IMR-90 (cell line): ENCODE measurements at regions not wholly inside any gene's neighbourhood (a gene's known extent, or its start where the extent isn't known, plus 50 kb on each side); places are given as distances from the start of the nearest gene placed in this dataset.

Experiments
- ATAC-seq: fragments of 200-7000 bp; cut with Tn5 transposase; 2 replicates; pipeline ENCODE4 v1.9.1; 2020; ENCODE audit warnings: low read depth, mild to moderate bottlenecking, moderate library complexity
- BruUV-seq: library from RNA; stranded (reverse); fragments of 400-500 nt; replicated peaks from 2 replicates; lab custom pipeline; 2021; lab: Mats Ljungman, UMichigan
- CTCF ChIA-PET: fragments of 300-600 bp; formaldehyde crosslinking; extraction: SDS; loops from one replicate; lab custom pipeline; 2021; ENCODE audit warnings: antibody characterized with exemption; lab: Yijun Ruan, JAX
- POLR2A ChIA-PET: fragments of 300-600 bp; sonication (Branson Sonifier 250); formaldehyde crosslinking; loops from one replicate; lab custom pipeline; 2022; ENCODE audit warnings: antibody characterized with exemption; ENCODE audit not compliant: unreplicated experiment; lab: Charles Lee
- DNase-seq: peaks from one replicate; pipeline ENCODE4 v3.0.0; 2013
- H2AFZ ChIP-seq: replicated peaks from 2 replicates; pipeline ENCODE3; 2013; ENCODE audit warnings: low read length, mild to moderate bottlenecking; ENCODE audit not compliant: poor library complexity
- H2AK5ac ChIP-seq: 2 replicates; pipeline ENCODE4 v1.6.1; 2013; ENCODE audit warnings: low read depth, low read length, inconsistent platforms
- H2AK9ac ChIP-seq: replicated peaks from 2 replicates; pipeline ENCODE3; 2013; ENCODE audit warnings: mild to moderate bottlenecking, low read depth, low read length, moderate library complexity; ENCODE audit not compliant: poor library complexity
- H2BK120ac ChIP-seq: 2 replicates; pipeline ENCODE4 v1.6.1; 2013; ENCODE audit warnings: low read depth, low read length, inconsistent platforms
- H2BK15ac ChIP-seq: 3 replicates; pipeline ENCODE4 v1.6.1; 2013; ENCODE audit warnings: low read depth, low read length, inconsistent platforms
- H2BK20ac ChIP-seq: 2 replicates; pipeline ENCODE4 v1.6.1; 2013; ENCODE audit warnings: low read depth, mild to moderate bottlenecking, inconsistent platforms, low read length, moderate library complexity
- H2BK5ac ChIP-seq: 2 replicates; pipeline ENCODE4 v1.6.1; 2013; ENCODE audit warnings: mild to moderate bottlenecking, low read depth, low read length, inconsistent platforms; ENCODE audit not compliant: poor library complexity, severe bottlenecking
- H3K14ac ChIP-seq: replicated peaks from 2 replicates; pipeline ENCODE4 v1.6.1; 2013; ENCODE audit warnings: low read depth, low read length, inconsistent platforms
- H3K18ac ChIP-seq: 2 replicates; pipeline ENCODE4 v1.6.1; 2013; ENCODE audit warnings: low read depth, low read length, control low read depth
- H3K23ac ChIP-seq: 2 replicates; pipeline ENCODE4 v1.6.1; 2013; ENCODE audit warnings: low read depth, low read length, inconsistent platforms
- H3K27ac ChIP-seq: 2 replicates; pipeline ENCODE4 v1.5.1; 2013; ENCODE audit warnings: mild to moderate bottlenecking, control low read depth, low read length; ENCODE audit not compliant: insufficient read depth
- H3K27me3 ChIP-seq: 2 replicates; pipeline ENCODE4 v1.6.1; 2013; ENCODE audit warnings: low read length; ENCODE audit not compliant: control insufficient read depth, insufficient read depth
- H3K36me3 ChIP-seq: 2 replicates; pipeline ENCODE4 v1.6.1; 2013; ENCODE audit warnings: low read length, mixed read lengths; ENCODE audit not compliant: control insufficient read depth, insufficient read depth
- H3K4ac ChIP-seq: 2 replicates; pipeline ENCODE4 v1.6.1; 2013; ENCODE audit warnings: low read depth, low read length, inconsistent platforms
- H3K4me1 ChIP-seq: 2 replicates; pipeline ENCODE4 v1.6.1; 2013; ENCODE audit warnings: low read length, mixed read lengths; ENCODE audit not compliant: control insufficient read depth, insufficient read depth
- H3K4me2 ChIP-seq: 2 replicates; pipeline ENCODE4 v1.6.1; 2013; ENCODE audit warnings: low read depth, mild to moderate bottlenecking, control low read depth, low read length, moderate library complexity
- H3K4me3 ChIP-seq: 2 replicates; pipeline ENCODE4 v1.5.1; 2013; ENCODE audit warnings: low read depth, mild to moderate bottlenecking, control low read depth, low read length, moderate library complexity; ENCODE audit not compliant: insufficient read depth
- H3K56ac ChIP-seq: 2 replicates; pipeline ENCODE4 v1.6.1; 2013; ENCODE audit warnings: low read length, inconsistent platforms; ENCODE audit not compliant: insufficient read depth; ENCODE audit errors: extremely low read depth
- H3K79me1 ChIP-seq, 2 experiments: 2 replicates each; pipeline ENCODE4 v1.6.1; 2013; ENCODE audit warnings: low read length in 2 of 2, inconsistent platforms in 1 of 2, low read depth in 1 of 2
- H3K9ac ChIP-seq: 2 replicates; pipeline ENCODE4 v1.6.1; 2013; ENCODE audit warnings: low read depth, low read length, control low read depth
- H3K9me1 ChIP-seq: 2 replicates; pipeline ENCODE4 v1.6.1; 2013; ENCODE audit warnings: low read length, inconsistent platforms; ENCODE audit not compliant: insufficient read depth
- H3K9me3 ChIP-seq: 2 replicates; pipeline ENCODE4 v1.6.1; 2013; ENCODE audit warnings: low read length; ENCODE audit not compliant: control insufficient read depth, insufficient read depth
- H4K20me1 ChIP-seq: 2 replicates; pipeline ENCODE4 v1.6.1; 2013; ENCODE audit warnings: low read length, inconsistent platforms; ENCODE audit not compliant: insufficient read depth
- H4K5ac ChIP-seq: 2 replicates; pipeline ENCODE4 v1.6.1; 2013; ENCODE audit warnings: mild to moderate bottlenecking, low read depth, low read length, control low read depth
- H4K8ac ChIP-seq, 2 experiments: 2 replicates each; pipeline ENCODE4 v1.6.1; 2013; ENCODE audit warnings: low read depth in 2 of 2, low read length in 2 of 2, control low read depth in 1 of 2, inconsistent platforms in 1 of 2
- H4K91ac ChIP-seq: 2 replicates; pipeline ENCODE4 v1.6.1; 2013; ENCODE audit warnings: low read depth, low read length, inconsistent platforms; ENCODE audit not compliant: insufficient read depth
- BHLHE40 ChIP-seq: fragments of 150-350 bp; IDR thresholded peaks from 2 replicates; pipeline ENCODE4 v1.6.1; 2016; ENCODE audit warnings: mild to moderate bottlenecking, low read depth, low read length
- RAD21 ChIP-seq: IDR thresholded peaks from 2 replicates; pipeline ENCODE4 v1.6.1; 2012; ENCODE audit warnings: low read length, improper control_type of control experiment
- SMC3 ChIP-seq: fragments of 150-350 bp; IDR thresholded peaks from 2 replicates; pipeline ENCODE4 v1.6.1; 2016; ENCODE audit warnings: low read depth, mild to moderate bottlenecking, antibody characterized with exemption, low read length, moderate library complexity
- WGBS, 2 experiments: methylation state at CpG; one replicate each; pipeline versions ENCODE4 v1.1.5 to v1.1.7; 2013; ENCODE audit warnings: missing lambda C conversion rate in 2 of 2; ENCODE audit not compliant: insufficient read length in 1 of 2; ENCODE audit errors: extremely low coverage in 2 of 2; 5-methylcytosine and 5-hydroxymethylcytosine counted together
- dilution Hi-C: fragments of 300-500 bp; cut with HindIII; formaldehyde crosslinking; loops from one replicate; pipeline ENCODE4 v1.14.3; 2018; ENCODE audit warnings: low sequenced_read_pairs; ENCODE audit not compliant: unreplicated experiment
- in situ Hi-C: fragments of 300-500 bp; cut with MboI; formaldehyde crosslinking; loops from 3 replicates; pipeline ENCODE4 v1.14.3; 2019; ENCODE audit warnings: low sequenced_read_pairs, inconsistent platforms, mixed read lengths
- intact Hi-C: fragments of 100-400 bp; cut with micrococcal nuclease; formaldehyde crosslinking; loops from 2 replicates; pipeline ENCODE4 v1.10.0; 2022
- TF ChIP-seq, protein P1 (sequence below): fragments of 150-350 bp; IDR thresholded peaks from 2 replicates; pipeline ENCODE4 v1.6.1; 2016; ENCODE audit warnings: low read depth, mild to moderate bottlenecking, low read length, moderate library complexity, borderline replicate concordance

GRCh38 chr12:42786400-42787148 is 197.0 kb upstream of the PRICKLE1 start:
- Histone ChIP-seq H2BK5ac (peak overlapping the region; percentile 16), H3K4me3 (no peak overlapping the region), H3K23ac (no peak overlapping the region), H2AK5ac (peak overlapping the region; percentile 20; the same call in 1 of the 2 replicates), H3K27ac (no peak overlapping the region), H3K18ac (peak overlapping the region; percentile 66; the same call in 1 of the 2 replicates), H3K4me2 (peak overlapping the region; percentile 58; the same call in 1 of the 2 replicates), H3K9me3 (no peaks in the 10 kb centered on the region), H3K9me1 (peaks cover 7% of the 10 kb centered on the region), H3K36me3 (no peaks in the 10 kb centered on the region), H3K14ac (peak overlapping the region; percentile 41; the same call in 1 of the 2 replicates), H3K79me1 (no peaks in the 10 kb centered on the region), H2AFZ (peak overlapping the region; percentile 17), H3K4me1 (peaks cover 14% of the 10 kb centered on the region), H4K5ac (peak overlapping the region; percentile 64; the same call in 1 of the 2 replicates), H2BK20ac (peak overlapping the region; percentile 37; the same call in 1 of the 2 replicates), H2BK120ac (0 out of 2 replicates have a peak overlapping the region, but pooled peaks have one; percentile 43), H3K9ac (no peak overlapping the region), H2BK15ac (peak overlapping the region; percentile 20; the same call in 1 of the 3 replicates), H4K20me1 (no peaks in the 10 kb centered on the region), H3K4ac (0 out of 2 replicates have a peak overlapping the region, but pooled peaks have one; percentile 22), H4K8ac (peak overlapping the region in 1 of 2 experiments; percentile 59; a peak in 1 of 4 replicates), H3K56ac (no peak overlapping the region), H2AK9ac (no peak overlapping the region), H4K91ac (peak overlapping the region; percentile 37; the same call in 1 of the 2 replicates), H3K27me3 (no peaks in the 10 kb centered on the region)
- ChIA-PET POLR2A (interaction anchor here (0.6 kb wide), 1 partner anchor 26 kb away, joined by 3 read pairs; no protein-coding TSS in a partner anchor), CTCF (interaction anchor here (1.3 kb wide), 1 partner anchor 12 kb away, joined by 4 read pairs; no protein-coding TSS in a partner anchor)
- intact Hi-C loops, result loop anchor here (5.0 kb wide), 1 partner anchor 551 kb away; no protein-coding TSS in a partner anchor
- dilution Hi-C loops, result no loop called here
- TF ChIP-seq, protein P1, sequence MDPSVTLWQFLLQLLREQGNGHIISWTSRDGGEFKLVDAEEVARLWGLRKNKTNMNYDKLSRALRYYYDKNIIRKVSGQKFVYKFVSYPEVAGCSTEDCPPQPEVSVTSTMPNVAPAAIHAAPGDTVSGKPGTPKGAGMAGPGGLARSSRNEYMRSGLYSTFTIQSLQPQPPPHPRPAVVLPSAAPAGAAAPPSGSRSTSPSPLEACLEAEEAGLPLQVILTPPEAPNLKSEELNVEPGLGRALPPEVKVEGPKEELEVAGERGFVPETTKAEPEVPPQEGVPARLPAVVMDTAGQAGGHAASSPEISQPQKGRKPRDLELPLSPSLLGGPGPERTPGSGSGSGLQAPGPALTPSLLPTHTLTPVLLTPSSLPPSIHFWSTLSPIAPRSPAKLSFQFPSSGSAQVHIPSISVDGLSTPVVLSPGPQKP, result no peak
- TF ChIP-seq BHLHE40 (no peak), RAD21 (no peak), SMC3 (no peak)
- 0% methylated on average over 1 of the region's 5 CpGs; no CpG with 5 or more reads in 1 of the 2 experiments for WGBS, 2 experiments
- in situ Hi-C loops, result no loop called here
- peak; percentile 41 for DNase-seq
- BruUV-seq, result no TSS peak
- ATAC-seq, result peak; percentile 57
